Transverse colon (tissue), 4 donors: ENCODE measurements at regions not wholly inside any gene's neighbourhood (a gene's known extent, or its start where the extent isn't known, plus 50 kb on each side); places are given as distances from the start of the nearest gene placed in this dataset.

ENCODE experiments used
- DNase-seq: peaks from one replicate; pipeline ENCODE4 v3.0.0-alpha.2; 2019
- H3K27ac ChIP-seq, 4 donors: fragments of 200-600 bp; sonication (generic); 2 replicates each; pipeline ENCODE4 v1.5.1; 2016 to 2018; ENCODE audit warnings: inconsistent platforms in 4 of 4
- H3K27me3 ChIP-seq: fragments of 200-600 bp; sonication (generic); 2 replicates; pipeline ENCODE4 v1.5.1; 2017; ENCODE audit warnings: inconsistent platforms
- H3K36me3 ChIP-seq, 4 donors: fragments of 200-600 bp; sonication (generic); 2 replicates each; pipeline ENCODE4 v1.5.1; 2017 to 2019; ENCODE audit warnings: inconsistent platforms in 4 of 4
- H3K4me1 ChIP-seq, 4 donors: fragments of 200-600 bp; sonication (generic); 2 replicates each; pipeline ENCODE4 v1.5.1; 2017 to 2020; ENCODE audit warnings: inconsistent platforms in 4 of 4
- H3K4me3 ChIP-seq, 4 donors: fragments of 200-600 bp; sonication (generic); 1 replicate in 1 of 4; 2 replicates in 3 of 4; pipeline versions ENCODE4 v1.5.1 to v1.6.1; 2017 to 2019; ENCODE audit warnings: inconsistent platforms in 4 of 4
- H3K9me3 ChIP-seq, 2 donors: fragments of 200-600 bp; sonication (generic); 2 replicates each; pipeline ENCODE4 v1.5.1; 2017 to 2019; ENCODE audit warnings: inconsistent platforms in 2 of 2
- CTCF ChIP-seq, 5 experiments: fragments of 200-600 bp in 3 of 5; fragments of 450-650 bp in 2 of 5; sonication (generic) in 3 of 5; IDR thresholded peaks; 1 replicate in 2 of 5; 2 replicates in 3 of 5; pipeline ENCODE4 v1.5.1; 2016 to 2017; ENCODE audit warnings: antibody characterized with exemption in 5 of 5, inconsistent platforms in 3 of 5, mild to moderate bottlenecking in 2 of 5, moderate library complexity in 1 of 5
- EP300 ChIP-seq: sonication (generic); formaldehyde crosslinking; IDR thresholded peaks from one replicate; pipeline ENCODE4 v1.6.1; 2017; ENCODE audit warnings: antibody characterized with exemption, low read depth
- POLR2A ChIP-seq: fragments of 450-650 bp; IDR thresholded peaks from one replicate; pipeline ENCODE4 v1.6.1; 2016; ENCODE audit warnings: antibody characterized with exemption, mild to moderate bottlenecking, moderate library complexity
- POLR2AphosphoS5 ChIP-seq, 3 donors: sonication (generic); formaldehyde crosslinking; IDR thresholded peaks; one replicate each; pipeline ENCODE4 v1.6.1; 2016; ENCODE audit warnings: antibody characterized with exemption in 3 of 3
- WGBS, 2 donors: methylation state at CpG; one replicate each; pipeline ENCODE4 v1.1.5; 2018; ENCODE audit warnings: low coverage in 1 of 2; 5-methylcytosine and 5-hydroxymethylcytosine counted together
- in situ Hi-C, 4 donors: fragments of 200-750 bp; cut with MboI; loops; one replicate each; pipeline versions ENCODE4 v1.15.0 to v1.15.1; 2017; ENCODE audit warnings: low sequenced_read_pairs in 3 of 4, low pct_ligation_motif_present in 1 of 4, low pct_unique_long_range_greater_than_20kb in 1 of 4
- intact Hi-C: fragments of 100-400 bp; cut with DNase I; formaldehyde crosslinking; loops from one replicate; pipeline ENCODE4 v1.15.1; 2023; ENCODE audit warnings: low total_unique reads

GRCh38 chr2:145760781-145761649 is 1241.1 kb upstream of the ZEB2 start:
- Histone ChIP-seq H3K27me3 (no peaks in the 10 kb centered on the region), H3K27ac (peak overlapping the region in 3 of 4 donors; percentile 5 to 23 (median 22)), H3K4me1 (no peaks in the 10 kb centered on the region), H3K4me3 (no peak overlapping the region), H3K9me3 (no peaks in the 10 kb centered on the region), H3K36me3 (no peaks in the 10 kb centered on the region)
- no peak for TF ChIP-seq POLR2A
- TF ChIP-seq POLR2AphosphoS5 (IDR thresholded peaks at IDR 0.05), result no peak
- TF ChIP-seq CTCF (IDR thresholded peaks at IDR 0.05), result no peak
- no peak for TF ChIP-seq EP300
- DNase-seq, result no peak
- WGBS, 2 donors, result 52 to 67% methylated on average over 4 of the region's 4 CpGs
- in situ Hi-C loops, result loop anchor here in 1 of 4 donors (25.0 kb wide), 1 partner anchor 1249 kb away; the partner anchor contains the start of gene ZEB2
- intact Hi-C loops, result no loop called here

DNA sequence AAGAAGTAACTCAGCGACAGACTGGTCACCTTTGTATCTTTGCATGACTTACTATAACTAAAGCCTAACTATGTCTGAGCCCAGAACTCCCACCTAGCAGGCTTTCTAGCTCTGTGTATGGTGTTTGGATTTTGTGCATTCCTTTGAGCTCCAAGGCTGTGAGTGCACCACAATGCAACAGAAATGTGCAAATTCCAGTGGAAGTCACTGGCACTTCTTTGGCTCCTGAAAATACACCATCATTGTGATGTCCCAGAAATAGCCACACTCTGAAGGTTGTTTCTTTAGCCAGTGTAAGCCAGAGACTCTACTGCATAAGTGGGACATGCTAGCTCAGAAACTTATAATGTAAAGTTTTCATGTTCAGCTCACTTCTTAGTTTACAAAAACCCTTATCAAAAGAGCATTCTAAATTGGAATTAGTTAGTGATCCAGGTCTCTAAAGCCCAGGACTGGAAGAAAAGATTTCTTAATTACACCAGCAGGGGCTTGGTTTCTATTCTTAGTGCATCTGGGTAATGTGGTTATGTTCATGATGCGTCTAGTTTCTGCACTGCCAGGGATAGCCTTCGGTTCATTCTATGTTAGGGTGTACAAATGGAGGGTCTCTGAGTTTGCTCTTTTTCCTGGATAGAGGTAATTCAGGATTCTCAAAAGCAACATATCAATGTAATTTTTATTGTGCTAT is 1239.5 kb upstream of the ZEB2 start:
- no peak for DNase-seq
- intact Hi-C loops (no loop called here), in situ Hi-C loops (loop anchor here in 1 of 4 donors (25.0 kb wide), 1 partner anchor 1247 kb away; the partner anchor contains the start of gene ZEB2)
- no peak overlapping the region for H3K4me3 ChIP-seq
- no peaks in the 10 kb centered on the region for H3K27me3 ChIP-seq
- no peaks in the 10 kb centered on the region for H3K4me1 ChIP-seq
- H3K9me3 ChIP-seq, result no peaks in the 10 kb centered on the region
- WGBS, 2 donors, result 60 to 80% methylated on average over 1 to 3 of the region's 3 CpGs
- H3K36me3 ChIP-seq, result no peaks in the 10 kb centered on the region
- peak overlapping the region in 3 of 4 donors; percentile 17 to 23 (median 22) for H3K27ac ChIP-seq
- no peak for TF ChIP-seq EP300
- no peak for TF ChIP-seq POLR2AphosphoS5 (IDR thresholded peaks at IDR 0.05)
- TF ChIP-seq CTCF (IDR thresholded peaks at IDR 0.05), result no peak
- TF ChIP-seq POLR2A, result no peak

GRCh38 chr2:145757503-145758246 is 1237.8 kb upstream of the ZEB2 start:
- no peaks in the 10 kb centered on the region for H3K36me3 ChIP-seq
- in situ Hi-C loops, result loop anchor here in 1 of 4 donors (25.0 kb wide), 1 partner anchor 1245 kb away; the partner anchor contains the start of gene ZEB2
- no peak overlapping the region for H3K4me3 ChIP-seq
- peaks cover 0 to 2% (median 0%) of the 10 kb centered on the region in 4 donors for H3K4me1 ChIP-seq
- DNase-seq, result no peak
- H3K27me3 ChIP-seq, result no peaks in the 10 kb centered on the region
- TF ChIP-seq CTCF (IDR thresholded peaks at IDR 0.05) (no peak), POLR2AphosphoS5 (IDR thresholded peaks at IDR 0.05) (no peak), EP300 (no peak), POLR2A (no peak)
- WGBS, 2 donors, result 61 to 63% methylated on average over 2 to 3 of the region's 3 CpGs
- H3K9me3 ChIP-seq, result no peaks in the 10 kb centered on the region
- intact Hi-C loops, result no loop called here
- H3K27ac ChIP-seq, result peak overlapping the region in 1 of 4 donors; percentile 38
